Fibroblast of mammary gland (primary cell): ENCODE measurements at regions not wholly inside any gene's neighbourhood (a gene's known extent, or its start where the extent isn't known, plus 50 kb on each side); places are given as distances from the start of the nearest gene placed in this dataset.
A peak's percentile ranks its signal among the peaks of the same experiment; 100 is the strongest.

Experiments
- DNase-seq: peaks from one replicate; pipeline ENCODE4 v3.0.0-alpha.2; 2010; ENCODE audit warnings: low read depth
- H3K4me3 ChIP-seq: 2 replicates; pipeline ENCODE4 v1.5.1; 2011; ENCODE audit warnings: low read depth, mild to moderate bottlenecking, low read length, moderate library complexity; ENCODE audit not compliant: control insufficient read depth
- CTCF ChIP-seq: conservative IDR thresholded peaks from 2 replicates; pipeline ENCODE4 v1.5.1; 2011; ENCODE audit warnings: low read depth, low read length, inconsistent platforms; ENCODE audit not compliant: control insufficient read depth, insufficient read depth

GRCh38 chr5:56662893-56663292 lies 152.5 kb upstream of the MAP3K1 start:
- H3K4me3 ChIP-seq, result no peak overlapping the region
- no peak for DNase-seq
- TF ChIP-seq CTCF, result no peak

GRCh38 chr5:56659971-56660370 lies 155.4 kb upstream of the MAP3K1 start:
- no peak for TF ChIP-seq CTCF
- no peak overlapping the region for H3K4me3 ChIP-seq
- no peak for DNase-seq

DNA sequence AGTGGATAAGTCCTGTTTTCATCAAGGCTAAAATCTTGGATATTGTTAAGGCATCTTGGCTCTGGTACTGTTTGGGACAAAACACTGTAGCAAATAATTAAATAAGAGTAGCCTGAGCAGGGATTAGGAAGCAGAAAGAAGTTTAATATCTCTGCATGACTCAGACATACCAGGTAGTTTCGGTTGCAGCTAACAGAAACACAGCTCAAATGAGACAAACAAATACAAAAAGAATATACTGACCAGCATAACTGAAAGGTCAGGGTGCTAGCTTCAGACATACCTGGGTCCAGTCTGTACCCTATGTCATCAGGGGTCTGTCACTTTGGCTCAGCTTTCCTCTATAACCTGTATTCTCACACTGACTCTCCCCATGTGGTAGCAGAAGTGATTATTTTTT lies 156.4 kb upstream of the MAP3K1 start:
- no peak overlapping the region for H3K4me3 ChIP-seq
- DNase-seq, result no peak
- TF ChIP-seq CTCF, result no peak

DNA sequence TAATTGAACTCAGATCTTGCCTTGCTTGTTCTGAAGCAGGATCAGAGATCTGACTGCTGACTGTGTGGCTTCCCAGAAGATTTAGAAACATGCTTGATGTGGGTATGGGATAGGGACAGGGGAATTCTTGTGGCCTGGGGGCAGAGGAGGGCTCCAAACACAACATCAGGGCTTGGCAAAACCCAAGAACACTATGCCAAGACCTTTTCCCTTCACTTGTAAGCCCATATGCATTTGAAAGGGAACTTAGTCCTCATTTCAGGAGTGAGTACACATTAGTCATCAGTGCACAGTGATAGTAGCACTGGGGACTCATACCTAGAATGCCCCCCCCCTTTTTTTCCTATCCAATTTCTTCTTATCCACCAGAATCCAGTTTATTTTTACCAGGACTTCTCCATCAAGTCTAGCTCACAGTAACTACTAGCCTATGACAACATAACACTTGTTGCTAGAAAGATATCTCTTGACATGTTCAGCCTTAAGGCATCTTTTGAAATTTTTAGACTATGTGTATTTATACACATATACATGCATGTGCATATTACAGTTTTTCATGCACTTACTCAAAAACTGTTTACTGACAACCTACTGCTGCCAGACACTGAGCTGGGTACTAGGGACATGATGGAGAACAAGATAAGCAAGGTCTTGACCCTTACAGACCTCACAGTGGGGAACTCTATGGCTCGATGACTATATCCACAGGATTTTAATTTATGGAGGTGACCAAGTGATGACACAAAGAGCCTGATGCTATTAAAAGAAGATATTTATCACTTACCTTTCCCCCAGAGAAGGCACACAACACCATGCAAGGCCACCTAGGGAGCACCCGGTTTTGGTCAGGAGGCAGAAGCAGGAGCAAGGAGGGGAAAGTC lies 158.3 kb upstream of the MAP3K1 start:
- TF ChIP-seq CTCF, result no peak
- no peak overlapping the region for H3K4me3 ChIP-seq
- DNase-seq, result peak; percentile 51

DNA sequence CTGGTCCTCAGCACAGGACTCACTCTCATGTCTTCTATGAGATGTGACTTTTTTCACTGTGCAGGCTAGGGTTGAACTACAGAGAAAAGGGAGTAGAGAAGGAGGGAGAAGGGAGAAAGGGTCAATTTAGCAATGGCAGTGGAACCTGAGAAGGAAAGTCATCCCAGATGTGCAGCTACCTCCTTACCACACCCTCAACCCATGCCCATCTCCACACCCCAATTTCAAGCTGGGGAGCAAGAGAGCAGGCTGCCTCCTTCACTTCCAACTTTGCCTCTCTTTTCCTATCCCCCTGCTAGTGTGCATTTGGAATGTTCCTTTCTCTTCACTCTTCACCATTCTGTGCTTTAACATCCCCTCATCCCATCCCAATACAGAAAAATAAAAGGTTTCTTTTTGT lies 163.5 kb upstream of the MAP3K1 start:
- TF ChIP-seq CTCF, result no peak
- H3K4me3 ChIP-seq, result no peak overlapping the region
- no peak for DNase-seq

DNA sequence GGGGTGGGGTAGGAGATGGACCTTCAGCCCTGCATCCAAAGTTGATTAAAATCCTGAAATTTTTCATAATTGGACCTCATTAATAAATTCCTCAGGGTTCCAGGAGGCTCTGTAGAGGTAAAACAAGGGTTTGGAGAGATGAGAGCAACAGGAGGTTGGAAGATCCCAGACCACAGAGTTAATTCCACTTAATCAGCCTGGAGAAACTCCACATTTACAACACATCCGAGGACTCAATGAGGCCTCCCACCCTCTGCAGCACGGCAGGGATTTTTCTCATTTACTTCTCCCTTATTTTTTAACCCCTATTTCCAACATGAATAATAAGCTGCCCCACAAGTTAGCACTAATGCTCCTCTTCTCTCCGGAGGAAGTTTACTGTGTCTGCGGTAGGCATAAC lies 165.0 kb upstream of the MAP3K1 start:
- no peak for DNase-seq
- no peak overlapping the region for H3K4me3 ChIP-seq
- no peak for TF ChIP-seq CTCF

GRCh38 chr5:56649569-56649968 lies 165.8 kb upstream of the MAP3K1 start:
- peak; percentile 32 for DNase-seq
- H3K4me3 ChIP-seq, result no peak overlapping the region
- TF ChIP-seq CTCF, result no peak
